PC-3 (cell line): ENCODE measurements at regions not wholly inside any gene's neighbourhood (a gene's known extent, or its start where the extent isn't known, plus 50 kb on each side); places are given as distances from the start of the nearest gene placed in this dataset.

Source experiments
- CTCF ChIP-seq: fragments of 300-600 bp; sonication (generic); conservative IDR thresholded peaks from 2 replicates; pipeline ENCODE4 v1.5.1; 2017; ENCODE audit warnings: antibody characterized with exemption, low read depth, mild to moderate bottlenecking, low read length
- EZH2 ChIP-seq: fragments of 300-600 bp; sonication (generic); IDR thresholded peaks from one replicate; pipeline ENCODE4 v1.6.1; 2017; ENCODE audit warnings: antibody characterized with exemption, mild to moderate bottlenecking, low read length; ENCODE audit not compliant: unreplicated experiment
- EZH2phosphoT487 ChIP-seq: fragments of 300-600 bp; sonication (generic); IDR thresholded peaks from 2 replicates; pipeline ENCODE4 v1.6.1; 2018; ENCODE audit warnings: mild to moderate bottlenecking, antibody characterized with exemption, low read length, borderline replicate concordance

GRCh38 chrX:16033331-16033730, 90.0 kb upstream of the GRPR start:
- TF ChIP-seq EZH2 (no peak), CTCF (no peak), EZH2phosphoT487 (no peak)
